Keratinocyte (primary cell): ENCODE measurements at regions not wholly inside any gene's neighbourhood (a gene's known extent, or its start where the extent isn't known, plus 50 kb on each side); places are given as distances from the start of the nearest gene placed in this dataset.

Experiments used
- EZH2 ChIP-seq: IDR thresholded peaks from one replicate; pipeline ENCODE4 v1.6.1; 2012; ENCODE audit warnings: inconsistent platforms, mild to moderate bottlenecking, low read length, moderate library complexity
- TF ChIP-seq, protein P1 (sequence below), 3 experiments: IDR thresholded peaks in 1 of 3; conservative IDR thresholded peaks in 1 of 3; optimal IDR thresholded peaks in 1 of 3; 2 replicates in 2 of 3; 3 replicates in 1 of 3; pipeline versions ENCODE3 to v1.5.1; 2011; ENCODE audit warnings: low read length in 3 of 3, mild to moderate bottlenecking in 3 of 3, moderate library complexity in 2 of 3, control low read depth in 1 of 3, inconsistent platforms in 1 of 3; ENCODE audit not compliant: insufficient read depth in 2 of 3; ENCODE audit errors: extremely low read depth in 1 of 3

- TF ChIP-seq, protein P1, sequence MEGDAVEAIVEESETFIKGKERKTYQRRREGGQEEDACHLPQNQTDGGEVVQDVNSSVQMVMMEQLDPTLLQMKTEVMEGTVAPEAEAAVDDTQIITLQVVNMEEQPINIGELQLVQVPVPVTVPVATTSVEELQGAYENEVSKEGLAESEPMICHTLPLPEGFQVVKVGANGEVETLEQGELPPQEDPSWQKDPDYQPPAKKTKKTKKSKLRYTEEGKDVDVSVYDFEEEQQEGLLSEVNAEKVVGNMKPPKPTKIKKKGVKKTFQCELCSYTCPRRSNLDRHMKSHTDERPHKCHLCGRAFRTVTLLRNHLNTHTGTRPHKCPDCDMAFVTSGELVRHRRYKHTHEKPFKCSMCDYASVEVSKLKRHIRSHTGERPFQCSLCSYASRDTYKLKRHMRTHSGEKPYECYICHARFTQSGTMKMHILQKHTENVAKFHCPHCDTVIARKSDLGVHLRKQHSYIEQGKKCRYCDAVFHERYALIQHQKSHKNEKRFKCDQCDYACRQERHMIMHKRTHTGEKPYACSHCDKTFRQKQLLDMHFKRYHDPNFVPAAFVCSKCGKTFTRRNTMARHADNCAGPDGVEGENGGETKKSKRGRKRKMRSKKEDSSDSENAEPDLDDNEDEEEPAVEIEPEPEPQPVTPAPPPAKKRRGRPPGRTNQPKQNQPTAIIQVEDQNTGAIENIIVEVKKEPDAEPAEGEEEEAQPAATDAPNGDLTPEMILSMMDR (optimal IDR thresholded peaks at IDR 0.05 in 1 of 3, IDR thresholded peaks at IDR 0.05 in 1 of 3, conservative IDR thresholded peaks at IDR 0.05 in 1 of 3; ENCODE audit: extremely low read depth in 1 of 3, insufficient read depth in 2 of 3, low read length in 3 of 3), result no peak
- TF ChIP-seq EZH2, result no peak
Measured at GRCh38 chr5:51203598-51203997, 179.7 kb upstream of the ISL1 start.
